Endothelial cell of umbilical vein (primary cell): ENCODE measurements at regions not wholly inside any gene's neighbourhood (a gene's known extent, or its start where the extent isn't known, plus 50 kb on each side); places are given as distances from the start of the nearest gene placed in this dataset.

Source experiments
- BruUV-seq: library from RNA; stranded (reverse); fragments of 400-500 nt; replicated peaks from 2 replicates; lab custom pipeline; 2021; lab: Mats Ljungman, UMichigan
- CTCF ChIA-PET: fragments of 300-600, 350-600 bp; sonication (Branson Sonifier 250); formaldehyde crosslinking; loops from one replicate; lab custom pipeline; 2021; ENCODE audit warnings: antibody characterized with exemption, inconsistent platforms; lab: Charles Lee
- POLR2A ChIA-PET: fragments of 300-600, 350-600 bp; sonication (Branson Sonifier 250); formaldehyde crosslinking; loops from one replicate; lab custom pipeline; 2021; ENCODE audit warnings: antibody characterized with exemption, inconsistent platforms; lab: Charles Lee
- DNase-seq: peaks from one replicate; pipeline ENCODE4 v3.0.0-alpha.2; 2011; ENCODE audit warnings: low read depth, low spot score
- FAIRE-seq: peaks from 2 replicates; lab custom pipeline; 2011; peaks lifted over from hg19 to GRCh38; lab: Jason Lieb, UNC
- H2AFZ ChIP-seq: 2 replicates; pipeline ENCODE4 v1.6.0; 2012; ENCODE audit warnings: low read depth, low read length, control low read depth, inconsistent platforms
- H3K27ac ChIP-seq: 2 replicates; pipeline ENCODE4 v1.5.1; 2011; ENCODE audit warnings: low read depth, mild to moderate bottlenecking, control low read depth, low read length, moderate library complexity; ENCODE audit not compliant: insufficient read depth
- H3K27me3 ChIP-seq, 2 experiments: 2 replicates each; pipeline versions ENCODE4 v1.6.0 to v1.6.1; 2011; ENCODE audit warnings: low read length in 2 of 2, mixed read lengths in 1 of 2; ENCODE audit not compliant: control insufficient read depth in 2 of 2, insufficient read depth in 2 of 2
- H3K36me3 ChIP-seq, 2 experiments: 2 replicates in 1 of 2; 3 replicates in 1 of 2; pipeline ENCODE4 v1.5.1; 2011; ENCODE audit warnings: low read length in 2 of 2, mild to moderate bottlenecking in 1 of 2, moderate library complexity in 1 of 2; ENCODE audit not compliant: control insufficient read depth in 2 of 2, insufficient read depth in 2 of 2; ENCODE audit errors: extremely low read depth in 1 of 2
- H3K4me1 ChIP-seq: 3 replicates; pipeline ENCODE4 v1.5.1; 2011; ENCODE audit warnings: mild to moderate bottlenecking, low read length; ENCODE audit not compliant: control insufficient read depth, insufficient read depth; ENCODE audit errors: extremely low read depth
- H3K4me2 ChIP-seq: 2 replicates; pipeline ENCODE4 v1.6.1; 2011; ENCODE audit warnings: low read length, control low read depth, mixed read lengths; ENCODE audit not compliant: insufficient read depth
- H3K4me3 ChIP-seq, 3 experiments: fragments of 200-600 bp in 1 of 3; sonication (generic), shearing (Covaris generic) in 1 of 3; replicated peaks in 1 of 3; 2 replicates each; pipeline ENCODE4 v1.5.1; 2011 to 2016; ENCODE audit warnings: control low read depth in 3 of 3, low read length in 3 of 3, mild to moderate bottlenecking in 2 of 3, inconsistent platforms in 1 of 3, low read depth in 1 of 3, moderate library complexity in 1 of 3; ENCODE audit not compliant: insufficient read depth in 1 of 3
- H3K79me2 ChIP-seq: 2 replicates; pipeline ENCODE4 v1.6.0; 2012; ENCODE audit warnings: low read length, inconsistent platforms; ENCODE audit not compliant: control insufficient read depth, insufficient read depth
- H3K9ac ChIP-seq: replicated peaks from 2 replicates; pipeline ENCODE3; 2011; ENCODE audit warnings: low read length, control low read depth; ENCODE audit not compliant: insufficient read depth; ENCODE audit errors: extremely low read depth
- H3K9me1 ChIP-seq: replicated peaks from 3 replicates; pipeline ENCODE4 v1.6.0; 2011; ENCODE audit warnings: mild to moderate bottlenecking, low read length; ENCODE audit not compliant: control insufficient read depth, insufficient read depth; ENCODE audit errors: extremely low read depth
- H3K9me3 ChIP-seq: replicated peaks from 2 replicates; pipeline ENCODE4 v1.5.1; 2012; ENCODE audit warnings: low read length, inconsistent platforms; ENCODE audit not compliant: control insufficient read depth, insufficient read depth
- H4K20me1 ChIP-seq: replicated peaks from 2 replicates; pipeline ENCODE3; 2011; ENCODE audit warnings: mild to moderate bottlenecking, low read length; ENCODE audit not compliant: control insufficient read depth, insufficient read depth; ENCODE audit errors: extremely low read depth
- EZH2 ChIP-seq: IDR thresholded peaks from 2 replicates; pipeline ENCODE4 v1.6.1; 2012; ENCODE audit warnings: borderline replicate concordance, low read depth, mild to moderate bottlenecking, moderate library complexity, low read length, inconsistent platforms; ENCODE audit not compliant: severe bottlenecking
- FOS ChIP-seq: IDR thresholded peaks from 2 replicates; pipeline ENCODE4 v1.6.1; 2011; ENCODE audit warnings: mild to moderate bottlenecking, low read length, moderate library complexity, borderline replicate concordance; ENCODE audit not compliant: insufficient read depth
- JUN ChIP-seq: IDR thresholded peaks from 2 replicates; pipeline ENCODE4 v1.6.1; 2011; ENCODE audit warnings: borderline replicate concordance, low read depth; ENCODE audit not compliant: insufficient read length, insufficient read depth
- MYC ChIP-seq: IDR thresholded peaks from one replicate; pipeline ENCODE4 v1.6.1; 2011; ENCODE audit warnings: mild to moderate bottlenecking, low read depth, low read length
- POLR2A ChIP-seq: IDR thresholded peaks from 2 replicates; pipeline ENCODE4 v1.6.1; 2012; ENCODE audit warnings: low read depth, mild to moderate bottlenecking, control low read depth, low read length
- dilution Hi-C: fragments of 300-500 bp; cut with MboI; formaldehyde crosslinking; loops from one replicate; pipeline ENCODE4 v1.15.0; 2019; ENCODE audit warnings: low sequenced_read_pairs; ENCODE audit not compliant: extremely low pct_ligation_motif_present
- intact Hi-C: fragments of 100-400 bp; cut with micrococcal nuclease; formaldehyde crosslinking; loops from one replicate; pipeline ENCODE4 v1.10.0; 2022
- TF ChIP-seq, protein P1 (sequence below): IDR thresholded peaks from 2 replicates; pipeline ENCODE4 v1.6.1; 2011; ENCODE audit not compliant: insufficient read depth, insufficient read length

GRCh38 chr18:60950634-60951033 lies 382.6 kb upstream of the CDH20 start:
- peak overlapping the region; percentile 17 for H3K27ac ChIP-seq
- H3K79me2 ChIP-seq: no peaks in the 10 kb centered on the region
- dilution Hi-C loops (no loop called here), intact Hi-C loops (no loop called here)
- CTCF ChIA-PET: interaction anchor here (0.9 kb wide), 1 partner anchor 142 kb away, joined by 3 read pairs; no protein-coding TSS in a partner anchor
- H3K36me3 ChIP-seq: no peaks in the 10 kb centered on the region
- no TSS peak for BruUV-seq
- TF ChIP-seq, protein P1, sequence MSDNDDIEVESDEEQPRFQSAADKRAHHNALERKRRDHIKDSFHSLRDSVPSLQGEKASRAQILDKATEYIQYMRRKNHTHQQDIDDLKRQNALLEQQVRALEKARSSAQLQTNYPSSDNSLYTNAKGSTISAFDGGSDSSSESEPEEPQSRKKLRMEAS: no peak
- TF ChIP-seq POLR2A (no peak), EZH2 (no peak), MYC (no peak)
- H3K9ac ChIP-seq: no peak overlapping the region
- POLR2A ChIA-PET: no interaction called here
- H3K27me3 ChIP-seq: no peaks in the 10 kb centered on the region
- no peaks in the 10 kb centered on the region for H3K9me3 ChIP-seq
- H3K9me1 ChIP-seq: no peaks in the 10 kb centered on the region
- peak; percentile 78 for FAIRE-seq
- H3K4me1 ChIP-seq: peaks cover 12% of the 10 kb centered on the region
- DNase-seq: peak; percentile 71
- peak overlapping the region; percentile 76 for H3K4me2 ChIP-seq
- H3K4me3 ChIP-seq: no peak overlapping the region
- H4K20me1 ChIP-seq: no peaks in the 10 kb centered on the region
- peak overlapping the region; percentile 53 for H2AFZ ChIP-seq

- Histone ChIP-seq H3K4me2 (peak overlapping the region; percentile 76), H3K79me2 (no peaks in the 10 kb centered on the region), H2AFZ (no peak overlapping the region), H3K27ac (peak overlapping the region; percentile 17), H3K9me3 (no peaks in the 10 kb centered on the region), H3K4me1 (peaks cover 12% of the 10 kb centered on the region), H3K4me3 (no peak overlapping the region), H3K9ac (no peak overlapping the region), H3K36me3 (no peaks in the 10 kb centered on the region), H3K27me3 (no peaks in the 10 kb centered on the region), H4K20me1 (no peaks in the 10 kb centered on the region), H3K9me1 (no peaks in the 10 kb centered on the region)
- TF ChIP-seq JUN: no peak
- no peak for TF ChIP-seq FOS
- no peak for DNase-seq
- POLR2A ChIA-PET: no interaction called here
- BruUV-seq: no TSS peak
- no peak for FAIRE-seq
- CTCF ChIA-PET: interaction anchor here (0.9 kb wide), 1 partner anchor 142 kb away, joined by 3 read pairs; no protein-coding TSS in a partner anchor
- intact Hi-C loops (no loop called here), dilution Hi-C loops (no loop called here)
Measured at GRCh38 chr18:60951091-60951490, 382.1 kb upstream of the CDH20 start.
